Urothelium cell line (cell line): ENCODE measurements at regions not wholly inside any gene's neighbourhood (a gene's known extent, or its start where the extent isn't known, plus 50 kb on each side); places are given as distances from the start of the nearest gene placed in this dataset.
"Not testable (repeated sequence)": the region's sequence is repeated elsewhere in the genome, so short reads cannot be mapped to it uniquely, and the experiment has no call there.

Experiments
- DNase-seq: peaks from one replicate; pipeline ENCODE4 v3.0.0; 2011; ENCODE audit warnings: low spot score, mixed read lengths
- FAIRE-seq: peaks from 2 replicates; lab custom pipeline; 2011; peaks lifted over from hg19 to GRCh38; lab: Jason Lieb, UNC

DNA sequence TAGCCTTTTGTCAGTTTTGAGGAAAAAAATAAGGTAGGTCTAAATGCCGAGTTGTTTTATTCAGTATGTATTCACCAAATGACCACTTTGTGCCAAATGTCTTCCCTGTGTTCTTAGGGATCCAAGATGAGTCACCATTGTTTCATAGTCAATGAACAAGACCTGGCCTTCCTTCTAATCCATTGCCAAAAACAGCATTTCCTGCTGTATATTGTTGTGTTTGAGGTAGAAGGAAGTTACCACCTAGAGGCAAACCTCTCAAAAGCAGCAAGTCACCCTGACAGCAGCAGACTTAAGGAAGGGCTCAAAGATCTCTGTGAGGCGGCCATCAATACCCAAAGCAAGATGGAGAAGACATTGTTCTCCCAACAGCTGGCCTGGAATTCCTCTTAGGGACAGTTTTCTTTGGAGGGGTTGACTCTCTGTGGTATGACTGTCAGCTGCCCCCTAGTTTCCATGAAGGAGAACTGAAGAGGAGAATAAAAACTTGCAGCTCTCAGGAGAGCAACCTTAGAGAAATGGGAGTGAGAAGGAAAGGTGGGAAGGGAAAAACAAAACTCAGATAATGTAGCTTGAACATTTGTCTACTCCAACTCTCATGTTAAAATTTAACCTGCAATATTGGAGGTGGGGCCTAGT, 328.3 kb downstream of the LRATD1 start:
- FAIRE-seq = no peak
- peak; percentile 13 for DNase-seq

GRCh38 chr2:14967729-14968128, 335.2 kb downstream of the LRATD1 start:
- no peak for DNase-seq
- no peak for FAIRE-seq

GRCh38 chr2:14975381-14975780, 342.9 kb downstream of the LRATD1 start:
- peak; percentile 53 for FAIRE-seq
- peak; percentile 57 for DNase-seq

- DNase-seq (no peak), FAIRE-seq (no peak)
These were observed 344.5 kb downstream of the LRATD1 start for GRCh38 chr2:14977021-14977420.

DNA sequence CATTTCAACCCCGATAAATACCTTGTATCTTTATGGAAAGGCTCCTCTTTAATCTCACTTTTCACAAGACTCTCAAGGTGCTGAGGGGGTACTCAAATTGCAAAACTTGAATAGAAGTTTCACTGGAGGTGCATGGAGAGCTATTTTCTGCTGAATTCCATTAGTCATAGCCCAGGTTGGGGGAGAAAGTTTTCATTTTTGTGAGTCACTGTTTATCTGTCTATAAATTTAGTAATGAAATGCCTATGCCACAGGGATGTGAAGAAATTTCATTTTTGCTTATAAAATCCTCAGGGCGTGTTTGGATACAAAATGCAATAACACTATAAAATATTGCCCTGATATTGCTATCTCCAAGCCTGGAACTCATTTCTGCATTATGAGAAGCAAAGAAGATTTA, 346.3 kb downstream of the LRATD1 start:
- DNase-seq (peak; percentile 29), FAIRE-seq (no peak)

DNA sequence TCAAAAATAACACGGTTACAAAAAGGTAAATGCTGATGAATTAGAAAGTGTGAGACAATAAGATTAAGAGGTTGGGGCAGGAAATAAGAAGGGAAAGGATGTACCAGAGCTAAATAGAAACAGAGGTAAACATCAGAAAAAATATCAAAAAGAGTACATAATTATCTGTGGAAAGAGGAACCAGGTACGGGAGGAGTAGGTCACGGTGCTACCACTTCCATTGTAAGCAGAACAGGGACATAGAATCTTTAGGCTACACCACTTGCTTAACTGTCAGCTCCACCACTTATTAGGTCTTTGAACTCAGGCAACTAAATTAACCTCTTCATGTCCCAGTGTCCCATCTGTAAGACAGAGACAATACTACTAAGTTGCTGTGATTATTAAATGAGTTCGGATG, 350.3 kb downstream of the LRATD1 start:
- FAIRE-seq (no peak), DNase-seq (no peak)

DNA sequence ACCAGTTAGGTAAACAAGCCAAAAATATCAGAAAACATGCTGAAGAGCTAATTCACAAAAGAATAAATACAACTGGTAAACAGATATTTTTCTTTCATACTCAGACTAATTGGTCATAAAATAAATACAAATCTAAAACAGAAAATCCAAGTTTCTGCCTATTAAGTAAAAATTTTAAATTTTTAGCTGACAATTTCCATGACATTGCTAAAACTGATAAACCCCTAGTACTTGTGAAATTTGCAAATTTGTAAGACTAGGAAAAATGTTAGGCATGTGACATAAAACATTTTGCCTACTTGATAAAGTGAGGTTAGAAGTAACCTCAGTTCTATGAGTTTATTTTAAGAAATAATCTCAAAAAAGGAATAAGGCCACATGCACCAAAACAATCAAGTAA, 356.1 kb downstream of the LRATD1 start:
- DNase-seq (no peak), FAIRE-seq (no peak)

DNA sequence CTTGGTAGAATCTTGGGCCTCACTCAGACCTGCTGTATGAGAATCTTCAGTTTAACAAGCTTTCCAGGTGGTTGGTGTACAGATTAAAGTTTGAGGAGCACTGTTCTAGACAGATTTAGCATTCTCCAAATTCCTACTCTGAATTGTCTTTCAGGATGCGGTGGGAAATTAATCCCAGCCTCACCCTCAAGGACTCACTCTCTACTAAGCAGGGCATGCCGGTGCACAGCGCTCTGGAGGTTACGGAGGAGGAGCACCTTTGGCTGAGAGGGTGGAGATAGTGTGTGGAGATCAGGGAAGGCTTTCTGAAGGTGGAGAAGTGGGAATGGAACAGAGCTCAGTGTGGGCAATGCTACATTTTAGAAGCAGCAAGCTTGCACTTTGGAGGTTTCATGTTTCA, 359.2 kb downstream of the LRATD1 start:
- no peak for DNase-seq
- FAIRE-seq = no peak

- no peak for FAIRE-seq
- no peak for DNase-seq
These were observed 362.2 kb downstream of the LRATD1 start for GRCh38 chr2:14994721-14995120.

- FAIRE-seq (peak; percentile 37), DNase-seq (no peak)
These were observed 364.0 kb downstream of the LRATD1 start for GRCh38 chr2:14996351-14997014.

DNA sequence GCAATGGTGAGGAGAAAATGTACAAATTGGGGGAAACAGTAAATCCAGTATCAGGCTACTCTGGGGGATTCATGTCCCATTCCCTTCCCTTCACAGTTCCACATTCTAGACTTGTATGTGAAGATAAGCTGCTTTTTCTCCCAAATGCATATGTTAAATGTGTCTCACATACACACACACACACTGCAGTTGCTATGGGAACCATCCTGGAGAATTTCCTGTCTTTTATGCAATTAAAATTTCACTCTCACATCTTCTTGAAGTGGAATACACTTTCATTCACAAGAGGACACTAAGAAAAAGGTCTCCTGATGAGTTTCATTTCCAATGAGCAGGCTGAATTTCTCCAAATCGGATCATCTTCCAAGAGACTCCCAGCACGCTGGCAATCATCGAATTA, 366.0 kb downstream of the LRATD1 start:
- no peak for DNase-seq
- FAIRE-seq = no peak

DNA sequence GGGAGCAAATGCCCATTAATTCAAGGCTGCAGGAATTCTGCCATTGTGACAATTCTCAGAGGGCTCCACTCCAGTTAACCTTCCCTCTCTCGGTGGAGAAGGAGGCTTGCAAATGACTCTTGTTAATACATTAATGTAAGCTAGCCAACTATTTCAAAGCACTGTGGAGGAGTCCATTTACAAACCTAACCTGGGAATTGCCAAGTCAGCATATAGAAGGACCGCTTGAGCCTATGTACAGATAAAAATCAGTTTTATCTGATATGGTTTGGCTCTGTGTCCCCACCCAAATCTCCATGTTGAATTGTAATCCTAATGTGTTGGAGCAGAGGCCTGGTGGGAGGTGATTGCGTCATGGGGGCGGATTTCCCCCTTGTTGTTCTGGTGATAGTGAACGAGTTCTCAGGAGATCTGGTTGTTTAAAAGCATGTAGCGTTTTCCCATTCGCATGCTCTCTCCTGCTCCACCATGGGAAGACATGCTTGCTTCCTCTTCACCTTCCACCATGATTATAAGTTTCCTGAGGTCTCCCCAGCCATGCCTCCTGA, 366.7 kb downstream of the LRATD1 start:
- no peak for FAIRE-seq
- DNase-seq = no peak

DNA sequence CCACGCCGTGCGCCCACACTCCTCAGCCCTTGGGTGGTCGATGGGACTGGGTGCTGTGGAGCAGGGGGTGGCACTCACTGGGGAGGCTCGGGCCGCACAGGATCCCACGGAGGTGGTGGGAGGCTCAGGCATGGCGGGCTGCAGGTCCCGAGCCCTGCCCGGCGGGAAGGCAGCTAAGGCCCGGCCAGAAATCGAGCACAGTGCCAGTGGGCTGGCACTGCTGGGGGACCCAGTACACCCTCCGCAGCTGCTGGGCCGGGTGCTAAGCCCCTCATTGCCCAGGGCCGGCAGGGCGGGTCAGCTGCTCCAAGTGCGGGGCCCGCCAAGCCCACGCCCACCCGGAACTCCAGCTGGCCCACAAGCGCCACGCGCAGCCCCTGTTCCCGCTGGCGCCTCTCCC, 370.0 kb downstream of the LRATD1 start:
- FAIRE-seq, DNase-seq: not testable (repeated sequence)

DNA sequence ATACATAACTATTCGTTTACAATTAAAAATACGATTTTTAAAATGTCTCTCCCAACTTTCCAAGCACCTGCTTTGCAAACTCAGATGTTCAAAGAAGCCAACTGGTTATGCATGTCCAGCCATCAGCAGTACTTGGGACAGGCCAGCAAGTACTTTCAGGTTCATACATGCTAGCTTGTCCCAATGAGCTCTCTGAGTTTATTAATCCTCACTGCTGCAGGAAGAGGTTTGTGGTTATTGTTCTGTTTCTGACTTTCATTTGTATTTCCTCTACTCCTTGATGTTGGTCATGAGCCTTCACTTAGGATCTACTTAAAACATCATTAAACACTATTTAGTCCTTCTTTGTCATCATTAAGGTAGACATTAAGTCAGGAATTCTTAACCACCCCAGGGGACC, 374.1 kb downstream of the LRATD1 start:
- DNase-seq = no peak
- no peak for FAIRE-seq

DNA sequence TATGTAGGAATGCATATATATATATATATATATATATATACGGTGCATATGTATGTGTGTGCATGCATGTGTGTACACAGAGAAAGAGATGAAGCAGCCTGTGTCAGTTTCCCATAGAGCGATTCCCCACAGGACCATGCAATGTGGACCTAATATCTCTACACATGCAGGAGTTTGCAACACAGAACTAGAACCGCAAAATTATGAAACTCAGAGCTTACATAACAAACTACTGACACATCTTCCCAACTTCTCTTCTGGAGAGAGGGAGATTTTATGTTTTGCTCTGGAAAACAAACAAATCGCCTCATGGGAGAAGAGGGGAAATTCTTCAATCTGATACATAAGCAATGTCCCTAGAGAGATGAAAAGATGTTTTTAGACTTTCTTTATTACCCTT, 377.2 kb downstream of the LRATD1 start:
- DNase-seq (no peak), FAIRE-seq (no peak)

GRCh38 chr2:15010346-15010745, 377.8 kb downstream of the LRATD1 start:
- DNase-seq (no peak), FAIRE-seq (no peak)

DNA sequence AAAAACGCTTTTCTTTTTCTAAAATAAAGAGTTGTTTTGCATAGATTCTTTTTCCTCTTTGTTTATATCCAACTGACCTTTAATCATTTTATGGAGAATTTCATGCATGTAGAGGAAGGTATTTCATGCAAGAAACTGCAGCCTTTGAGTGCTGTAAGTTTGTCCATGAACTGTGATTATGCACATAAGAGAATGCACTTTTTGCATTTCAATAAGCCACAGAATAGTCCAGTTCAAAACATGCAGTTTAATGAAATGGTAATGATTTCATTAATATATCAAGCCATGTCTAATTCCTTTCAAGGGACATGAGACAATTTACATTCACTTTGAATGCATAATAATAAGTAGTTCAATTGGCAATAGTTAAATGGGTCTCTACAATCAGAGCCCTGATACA, 386.3 kb downstream of the LRATD1 start:
- FAIRE-seq (no peak), DNase-seq (no peak)

GRCh38 chr2:15023221-15023620, 390.7 kb downstream of the LRATD1 start:
- DNase-seq (no peak), FAIRE-seq (no peak)

DNA sequence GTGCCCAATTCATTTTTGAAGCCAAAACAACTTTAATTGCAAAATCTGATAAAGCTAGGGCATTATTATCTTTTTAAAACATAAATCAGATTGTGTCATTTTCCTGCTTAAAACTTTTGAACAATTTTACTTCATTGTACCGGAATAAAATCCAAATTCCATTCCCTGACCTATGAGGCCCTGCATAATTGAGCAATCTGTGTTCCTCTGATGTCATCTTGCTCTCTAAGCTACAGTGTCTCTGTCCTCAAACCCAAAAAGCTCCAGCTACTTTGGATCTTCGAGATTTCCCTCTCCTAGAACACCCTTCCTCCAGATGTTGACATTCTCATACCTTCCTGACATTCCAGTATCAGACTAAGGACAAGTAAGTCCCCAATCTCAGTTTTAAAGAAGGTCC, 395.9 kb downstream of the LRATD1 start:
- FAIRE-seq (no peak), DNase-seq (no peak)

- DNase-seq = no peak
- no peak for FAIRE-seq
These were observed 399.3 kb downstream of the LRATD1 start for GRCh38 chr2:15031745-15032240.

GRCh38 chr2:15034246-15034645, 401.7 kb downstream of the LRATD1 start:
- DNase-seq (no peak), FAIRE-seq (no peak)

DNA sequence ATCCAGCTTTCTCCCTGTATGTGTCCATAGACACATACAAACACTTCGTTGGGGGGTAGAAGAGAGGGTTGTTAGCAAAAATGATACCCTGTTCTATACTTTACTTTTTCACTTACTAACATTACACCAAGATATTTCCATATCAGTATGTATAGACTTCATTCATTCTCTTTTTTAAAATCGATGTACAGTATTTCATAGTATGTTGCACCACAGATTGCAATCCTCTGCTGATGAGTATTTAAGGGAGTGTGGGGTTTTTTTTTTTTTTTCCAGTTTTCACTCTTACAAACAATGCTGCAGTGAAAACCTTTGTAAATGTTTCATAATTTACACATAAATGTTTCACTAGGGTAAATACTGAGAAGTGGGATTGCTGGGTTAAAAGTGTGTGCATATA, 402.3 kb downstream of the LRATD1 start:
- DNase-seq = no peak
- FAIRE-seq = no peak
